GM12892 (cell line): ENCODE measurements at regions not wholly inside any gene's neighbourhood (a gene's known extent, or its start where the extent isn't known, plus 50 kb on each side); places are given as distances from the start of the nearest gene placed in this dataset.

Source experiments
- POLR2A ChIP-seq: IDR thresholded peaks from 2 replicates; pipeline ENCODE4 v1.6.1; 2011; ENCODE audit warnings: low read depth, low read length, control low read depth
- POLR2AphosphoS5 ChIP-seq: IDR thresholded peaks from 2 replicates; pipeline ENCODE4 v1.6.1; 2011; ENCODE audit warnings: low read depth, low read length, control low read depth
- TAF1 ChIP-seq: IDR thresholded peaks from 2 replicates; pipeline ENCODE4 v1.6.1; 2011; ENCODE audit warnings: low read depth, mild to moderate bottlenecking, control low read depth, low read length, borderline replicate concordance

DNA sequence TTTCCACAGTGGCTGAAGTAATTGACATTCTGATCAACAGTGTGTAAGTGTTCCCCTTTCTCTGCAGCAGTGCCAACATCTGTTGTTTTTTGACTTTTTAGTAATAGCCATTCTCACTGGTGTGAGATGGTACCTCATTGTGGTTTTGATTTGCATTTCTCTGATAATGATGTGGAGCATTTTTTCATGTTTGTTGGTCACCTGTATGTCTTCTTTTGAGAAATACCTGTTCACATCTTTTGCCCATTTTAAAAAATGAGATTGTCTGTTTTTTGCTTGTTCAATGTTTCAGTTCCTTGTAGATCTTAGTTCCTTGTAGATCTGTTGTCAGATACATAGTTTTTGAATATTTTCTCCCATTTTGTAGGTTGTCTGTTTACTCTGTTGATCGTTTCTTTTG, 162.5 kb upstream of the PITX1 start:
- TF ChIP-seq POLR2A (no peak), POLR2AphosphoS5 (no peak), TAF1 (no peak)
